Left lung (tissue), 4 donors: ENCODE measurements at regions not wholly inside any gene's neighbourhood (a gene's known extent, or its start where the extent isn't known, plus 50 kb on each side); places are given as distances from the start of the nearest gene placed in this dataset.

Experiments used
- ATAC-seq: fragments of 200-7000 bp; cut with Tn5 transposase; one replicate; pipeline ENCODE4 v1.9.1; 2020; ENCODE audit warnings: moderate library complexity
- DNase-seq, 4 donors: peaks; one replicate each; pipeline ENCODE4 v3.0.0-alpha.2; 2013 to 2020
- H3K27ac ChIP-seq, 2 donors: fragments of 200-600 bp; sonication (generic) in 1 of 2; one replicate each; pipeline versions ENCODE4 v1.5.0 to v1.8.0; 2020 to 2021
- H3K27me3 ChIP-seq, 2 donors: fragments of 200-600 bp; sonication (generic) in 1 of 2; one replicate each; pipeline versions ENCODE4 v1.5.0 to v1.8.0; 2020 to 2021
- H3K36me3 ChIP-seq, 2 donors: fragments of 200-600 bp; sonication (generic) in 1 of 2; one replicate each; pipeline versions ENCODE4 v1.5.0 to v1.8.0; 2020 to 2021
- H3K4me1 ChIP-seq, 2 donors: fragments of 200-600 bp; one replicate each; pipeline ENCODE4 v1.8.0; 2021
- H3K4me3 ChIP-seq, 2 donors: fragments of 200-600 bp; sonication (generic) in 1 of 2; one replicate each; pipeline versions ENCODE4 v1.5.0 to v1.8.0; 2020 to 2021; ENCODE audit warnings: mild to moderate bottlenecking in 1 of 2
- H3K9me3 ChIP-seq, 2 donors: fragments of 200-600 bp; sonication (generic) in 1 of 2; one replicate each; pipeline versions ENCODE4 v1.5.0 to v1.8.0; 2020 to 2021
- CTCF ChIP-seq, 2 donors: fragments of 200-600 bp; sonication (generic) in 1 of 2; IDR thresholded peaks; one replicate each; pipeline versions ENCODE4 v1.5.0 to v1.8.0; 2021; ENCODE audit warnings: antibody characterized with exemption in 2 of 2
- intact Hi-C, 2 donors: fragments of 100-400 bp; cut with DNase I; formaldehyde crosslinking; loops; one replicate each; pipeline versions ENCODE4 v1.11.2 to v1.14.2; 2022
- donor health status: DM: no; HTN: yes; CAD: no.
- donor health status: DM: no; HTN: no; CAD: no.

GRCh38 chr3:166759736-166760513 lies 620.2 kb downstream of the ZBBX start:
- intact Hi-C loops, result no loop called here
- TF ChIP-seq CTCF (IDR thresholded peaks at IDR 0.05), result no peak
- ATAC-seq, result no peak

GRCh38 chr3:166752214-166752613 lies 627.9 kb downstream of the ZBBX start:
- intact Hi-C loops, result no loop called here
- H3K9me3 ChIP-seq, result peaks cover 0 to 36% of the 10 kb centered on the region in 2 donors
- no peaks in the 10 kb centered on the region for H3K27me3 ChIP-seq
- H3K36me3 ChIP-seq, result no peaks in the 10 kb centered on the region
- H3K4me1 ChIP-seq, result no peaks in the 10 kb centered on the region
- ATAC-seq, result peak; percentile 53
- H3K27ac ChIP-seq, result no peak overlapping the region
- DNase-seq, result no peak
- no peak overlapping the region for H3K4me3 ChIP-seq
- TF ChIP-seq CTCF (IDR thresholded peaks at IDR 0.05), result no peak

More at GRCh38 chr3:166759736-166760513, 620.2 kb downstream of the ZBBX start:
- H3K4me3 ChIP-seq, result no peak overlapping the region
- H3K9me3 ChIP-seq, result peaks cover 0 to 17% of the 10 kb centered on the region in 2 donors
- H3K4me1 ChIP-seq, result no peaks in the 10 kb centered on the region
- no peak for DNase-seq
- no peak overlapping the region for H3K27ac ChIP-seq
- no peaks in the 10 kb centered on the region for H3K36me3 ChIP-seq
- H3K27me3 ChIP-seq, result no peaks in the 10 kb centered on the region

- Histone ChIP-seq H3K27ac (no peak overlapping the region), H3K9me3 (peaks cover 0 to 3% of the 10 kb centered on the region in 2 donors), H3K4me3 (no peak overlapping the region), H3K36me3 (no peaks in the 10 kb centered on the region), H3K4me1 (no peaks in the 10 kb centered on the region), H3K27me3 (no peaks in the 10 kb centered on the region)
- intact Hi-C loops, result no loop called here
- ATAC-seq (no peak), DNase-seq (no peak)
- TF ChIP-seq CTCF (IDR thresholded peaks at IDR 0.05), result no peak
These were observed 636.5 kb downstream of the ZBBX start for GRCh38 chr3:166743481-166744134.

- H3K36me3 ChIP-seq, result no peaks in the 10 kb centered on the region
- DNase-seq, result no peak
- intact Hi-C loops, result no loop called here
- H3K9me3 ChIP-seq, result no peaks in the 10 kb centered on the region
- H3K4me3 ChIP-seq, result no peak overlapping the region
- H3K4me1 ChIP-seq, result no peaks in the 10 kb centered on the region
- no peak overlapping the region for H3K27ac ChIP-seq
- H3K27me3 ChIP-seq, result no peaks in the 10 kb centered on the region
- TF ChIP-seq CTCF (IDR thresholded peaks at IDR 0.05), result no peak
- no peak for ATAC-seq
These were observed 645.4 kb downstream of the ZBBX start for GRCh38 chr3:166734734-166735133.

- DNase-seq, result no peak
- intact Hi-C loops, result no loop called here
These were observed 648.4 kb downstream of the ZBBX start for GRCh38 chr3:166731701-166732100.

More at GRCh38 chr3:166731701-166732100, 648.4 kb downstream of the ZBBX start:
- no peaks in the 10 kb centered on the region for H3K36me3 ChIP-seq
- H3K4me1 ChIP-seq, result no peaks in the 10 kb centered on the region
- no peaks in the 10 kb centered on the region for H3K27me3 ChIP-seq
- peaks cover 0 to 2% of the 10 kb centered on the region in 2 donors for H3K9me3 ChIP-seq
- no peak overlapping the region for H3K27ac ChIP-seq
- no peak for ATAC-seq
- TF ChIP-seq CTCF (IDR thresholded peaks at IDR 0.05), result no peak
- H3K4me3 ChIP-seq, result no peak overlapping the region
